ENCODE measurements at regions not wholly inside any gene's neighbourhood (a gene's known extent, or its start where the extent isn't known, plus 50 kb on each side); places are given as distances from the start of the nearest gene placed in this dataset.
A peak's percentile ranks its signal among the peaks of the same experiment; 100 is the strongest.

- peak; percentile 97 for DNase-seq (ENCODE audit: low read depth)
Observed at GRCh38 chr4:106676173-106676921, 307.8 kb upstream of the GIMD1 start.

- DNase-seq (ENCODE audit: low read depth), result peak; percentile 54
Observed at GRCh38 chr4:106671716-106672115, 303.1 kb upstream of the GIMD1 start.

- DNase-seq (ENCODE audit: low read depth), result no peak
Observed at GRCh38 chr4:106670976-106671375, 302.4 kb upstream of the GIMD1 start.

GRCh38 chr4:106659371-106659770 is 290.8 kb upstream of the GIMD1 start:
- DNase-seq (ENCODE audit: low read depth), result peak; percentile 27

- DNase-seq (ENCODE audit: low read depth), result no peak
Observed at GRCh38 chr4:106652095-106652494, 283.5 kb upstream of the GIMD1 start.

GRCh38 chr4:106650701-106651100 is 282.1 kb upstream of the GIMD1 start:
- peak; percentile 61 for DNase-seq (ENCODE audit: low read depth)

GRCh38 chr4:106647451-106647850 is 278.9 kb upstream of the GIMD1 start:
- DNase-seq (ENCODE audit: low read depth), result no peak

GRCh38 chr4:106629268-106629625 is 260.7 kb upstream of the GIMD1 start:
- peak; percentile 43 for DNase-seq (ENCODE audit: low read depth)

- DNase-seq (ENCODE audit: low read depth), result no peak
Observed at GRCh38 chr4:106628586-106629267, 260.1 kb upstream of the GIMD1 start.

GRCh38 chr4:106627051-106627450 is 258.5 kb upstream of the GIMD1 start:
- peak; percentile 52 for DNase-seq (ENCODE audit: low read depth)

- DNase-seq (ENCODE audit: low read depth), result no peak
Observed at GRCh38 chr4:106624671-106625070, 256.1 kb upstream of the GIMD1 start.

GRCh38 chr4:106618956-106619355 is 250.4 kb upstream of the GIMD1 start:
- DNase-seq (ENCODE audit: low read depth), result no peak

GRCh38 chr4:106615961-106616360 is 247.4 kb upstream of the GIMD1 start:
- DNase-seq (ENCODE audit: low read depth), result no peak

GRCh38 chr4:106615410-106615945 is 246.9 kb upstream of the GIMD1 start:
- DNase-seq (ENCODE audit: low read depth), result no peak

GRCh38 chr4:106614441-106614840 is 245.9 kb upstream of the GIMD1 start:
- peak; percentile 78 for DNase-seq (ENCODE audit: low read depth)

GRCh38 chr4:106609917-106610316 is 241.3 kb upstream of the GIMD1 start:
- no peak for DNase-seq (ENCODE audit: low read depth)

- no peak for DNase-seq (ENCODE audit: low read depth)
Observed at GRCh38 chr4:106607558-106607957, 239.0 kb upstream of the GIMD1 start.

- DNase-seq (ENCODE audit: low read depth), result no peak
Observed at GRCh38 chr4:106604319-106605051, 235.9 kb upstream of the GIMD1 start.

GRCh38 chr4:106603471-106603870 is 234.9 kb upstream of the GIMD1 start:
- no peak for DNase-seq (ENCODE audit: low read depth)

GRCh38 chr4:106602711-106603110 is 234.1 kb upstream of the GIMD1 start:
- DNase-seq (ENCODE audit: low read depth), result no peak

GRCh38 chr4:106601519-106601918 is 232.9 kb upstream of the GIMD1 start:
- peak; percentile 38 for DNase-seq (ENCODE audit: low read depth)

- DNase-seq (ENCODE audit: low read depth), result no peak
Observed at GRCh38 chr4:106595906-106596305, 227.3 kb upstream of the GIMD1 start.

Data from iris pigment epithelial cell (primary cell).